ENCODE measurements at regions not wholly inside any gene's neighbourhood (a gene's known extent, or its start where the extent isn't known, plus 50 kb on each side); places are given as distances from the start of the nearest gene placed in this dataset.
A peak's percentile ranks its signal among the peaks of the same experiment; 100 is the strongest.

DNA sequence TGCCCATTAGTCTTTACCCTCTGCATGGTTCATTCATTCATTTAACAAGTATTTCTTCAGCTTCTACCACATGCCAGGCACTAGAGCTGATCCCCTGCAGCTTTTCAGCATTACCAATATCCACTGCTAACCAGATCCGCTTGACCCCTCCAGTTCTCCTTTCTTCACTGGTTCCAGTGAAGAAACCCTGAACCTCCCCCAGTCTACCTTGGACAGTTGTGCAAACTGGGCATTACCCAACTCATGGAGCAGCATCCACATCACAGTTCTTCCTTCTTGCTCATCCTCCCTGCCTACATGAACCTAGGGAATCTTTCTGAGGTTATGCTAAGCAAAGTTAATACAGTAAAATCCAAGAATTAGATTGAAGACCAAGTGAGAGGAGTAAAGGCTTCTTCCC is 78.7 kb upstream of the SERP2 start:
- DNase-seq (ENCODE audit: low read depth in 2 of 2): no peak
- H3K4me3 ChIP-seq (replicated peaks in 1 of 2; ENCODE audit: low read depth in 2 of 2, low read length in 2 of 2): no peak overlapping the region
- TF ChIP-seq, protein P1, sequence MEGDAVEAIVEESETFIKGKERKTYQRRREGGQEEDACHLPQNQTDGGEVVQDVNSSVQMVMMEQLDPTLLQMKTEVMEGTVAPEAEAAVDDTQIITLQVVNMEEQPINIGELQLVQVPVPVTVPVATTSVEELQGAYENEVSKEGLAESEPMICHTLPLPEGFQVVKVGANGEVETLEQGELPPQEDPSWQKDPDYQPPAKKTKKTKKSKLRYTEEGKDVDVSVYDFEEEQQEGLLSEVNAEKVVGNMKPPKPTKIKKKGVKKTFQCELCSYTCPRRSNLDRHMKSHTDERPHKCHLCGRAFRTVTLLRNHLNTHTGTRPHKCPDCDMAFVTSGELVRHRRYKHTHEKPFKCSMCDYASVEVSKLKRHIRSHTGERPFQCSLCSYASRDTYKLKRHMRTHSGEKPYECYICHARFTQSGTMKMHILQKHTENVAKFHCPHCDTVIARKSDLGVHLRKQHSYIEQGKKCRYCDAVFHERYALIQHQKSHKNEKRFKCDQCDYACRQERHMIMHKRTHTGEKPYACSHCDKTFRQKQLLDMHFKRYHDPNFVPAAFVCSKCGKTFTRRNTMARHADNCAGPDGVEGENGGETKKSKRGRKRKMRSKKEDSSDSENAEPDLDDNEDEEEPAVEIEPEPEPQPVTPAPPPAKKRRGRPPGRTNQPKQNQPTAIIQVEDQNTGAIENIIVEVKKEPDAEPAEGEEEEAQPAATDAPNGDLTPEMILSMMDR (IDR thresholded peaks at IDR 0.05; ENCODE audit: low read depth, low read length): no peak

DNA sequence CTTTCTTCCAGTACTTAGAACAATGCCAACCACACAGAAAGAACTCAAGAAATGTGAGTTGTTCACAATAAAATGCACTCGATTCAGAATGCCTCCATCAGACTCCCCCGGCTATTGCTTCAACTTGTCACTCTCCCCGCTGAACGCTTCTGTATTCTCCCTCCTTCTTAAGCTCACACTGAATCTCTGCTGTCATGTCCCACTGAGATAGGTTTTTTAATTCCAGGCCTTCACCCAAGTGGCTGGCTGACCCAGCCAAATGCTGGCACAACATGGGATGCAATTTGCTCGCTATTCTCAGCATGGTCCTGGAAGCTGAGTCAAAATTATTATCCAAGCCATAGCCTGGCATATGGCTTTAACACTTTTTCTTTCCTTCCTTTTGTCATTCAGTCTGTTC is 76.8 kb upstream of the SERP2 start:
- no peak for DNase-seq (ENCODE audit: low read depth in 2 of 2)
- TF ChIP-seq, protein P1 (IDR thresholded peaks at IDR 0.05; ENCODE audit: low read depth, low read length): no peak
- H3K4me3 ChIP-seq (replicated peaks in 1 of 2; ENCODE audit: low read depth in 2 of 2, low read length in 2 of 2): no peak overlapping the region

DNA sequence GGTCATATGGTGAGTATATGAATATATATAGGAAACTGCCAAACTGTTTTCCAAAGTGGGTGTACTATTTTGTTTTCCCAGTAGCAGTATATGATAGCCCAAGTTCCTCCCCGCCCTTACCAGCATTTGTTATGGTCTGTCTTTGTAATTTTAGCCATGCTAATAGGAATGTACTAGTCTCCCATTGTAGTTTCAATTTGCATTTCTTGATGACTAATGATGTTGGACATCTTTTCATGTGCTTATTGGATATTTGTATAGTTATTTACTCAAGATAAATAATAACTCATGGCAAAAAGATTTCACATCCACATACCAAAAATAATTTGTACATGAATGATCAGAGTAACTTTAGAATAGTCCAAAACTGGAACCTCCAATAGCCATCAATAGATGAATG is 75.3 kb upstream of the SERP2 start:
- no peak overlapping the region for H3K4me3 ChIP-seq (replicated peaks in 1 of 2; ENCODE audit: low read depth in 2 of 2, low read length in 2 of 2)
- TF ChIP-seq, protein P1 (IDR thresholded peaks at IDR 0.05; ENCODE audit: low read depth, low read length): no peak
- DNase-seq (ENCODE audit: low read depth in 2 of 2): peak in 1 of 2 donors; percentile 78

DNA sequence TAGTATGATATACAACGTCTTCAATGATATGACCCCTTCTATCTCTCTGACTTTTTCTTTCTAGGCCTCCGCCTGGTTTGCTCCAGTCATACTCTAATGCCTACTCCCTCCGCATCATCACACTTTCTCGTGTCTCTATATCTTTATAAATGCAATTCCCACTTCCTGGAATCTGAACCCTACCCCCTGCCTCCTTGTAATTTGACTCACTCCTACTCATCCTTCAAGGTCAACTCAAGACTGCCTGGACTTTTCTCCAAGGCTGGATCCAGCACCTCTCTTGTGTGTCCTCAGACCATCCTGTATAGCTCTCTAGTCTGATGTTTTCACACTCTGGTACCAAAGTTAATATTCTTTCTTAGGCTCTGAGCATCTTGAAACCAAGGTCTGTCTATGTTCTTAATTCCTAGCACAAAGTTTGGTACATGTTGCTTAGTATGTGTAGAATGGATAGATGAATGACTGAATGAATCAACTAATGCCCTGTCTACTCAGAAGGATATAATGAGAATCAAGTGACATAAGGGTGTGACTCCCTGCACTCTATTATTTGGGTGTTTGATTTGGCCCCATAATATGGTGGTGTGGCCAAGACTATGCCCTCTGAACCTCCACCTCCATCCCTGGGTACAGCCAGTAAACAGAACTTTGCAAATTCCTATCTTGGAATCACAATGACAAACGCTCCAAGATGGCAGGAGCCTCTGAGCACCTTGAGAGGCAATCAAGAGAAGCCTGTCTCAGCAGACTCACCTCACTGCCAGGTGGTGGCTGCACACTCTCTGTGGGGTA is 74.3 kb upstream of the SERP2 start:
- TF ChIP-seq, protein P1 (IDR thresholded peaks at IDR 0.05; ENCODE audit: low read depth, low read length): no peak
- DNase-seq (ENCODE audit: low read depth in 2 of 2): no peak
- H3K4me3 ChIP-seq (replicated peaks in 1 of 2; ENCODE audit: low read depth in 2 of 2, low read length in 2 of 2): no peak overlapping the region

DNA sequence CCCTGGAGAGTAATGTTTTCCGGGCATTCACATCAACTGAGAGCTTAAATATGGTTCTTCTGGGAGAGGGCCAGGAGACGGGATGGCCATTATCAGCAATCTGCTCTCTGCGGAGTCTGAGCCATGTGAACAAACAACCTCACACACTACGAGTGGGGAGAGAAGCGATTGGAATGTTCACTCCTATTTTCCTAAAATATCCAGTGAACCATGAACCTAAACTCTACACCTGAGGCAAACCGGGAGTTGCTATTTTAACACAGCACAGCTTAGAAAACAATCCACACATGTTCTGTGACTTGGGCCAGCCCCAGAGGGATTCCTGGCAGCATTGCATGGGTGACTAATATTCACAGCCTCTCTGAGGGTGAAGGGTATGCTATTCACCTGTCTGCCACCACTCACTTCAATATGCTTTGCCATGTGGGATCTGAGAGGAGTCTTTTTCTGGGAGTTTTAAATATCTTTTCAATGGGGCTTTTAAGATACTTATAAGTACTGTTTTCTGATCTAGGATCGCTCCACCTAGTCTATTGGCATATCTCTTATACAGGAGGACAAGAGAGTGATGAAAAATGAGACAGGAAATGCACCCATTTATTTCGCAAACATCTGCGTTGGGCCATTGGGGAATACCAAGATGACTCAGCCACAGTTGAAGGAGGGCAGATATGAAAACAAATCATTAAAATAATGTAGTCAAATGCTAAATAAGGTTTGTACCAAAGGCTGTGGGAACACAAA is 72.6 kb upstream of the SERP2 start:
- TF ChIP-seq, protein P1 (IDR thresholded peaks at IDR 0.05; ENCODE audit: low read depth, low read length): no peak
- peak; percentile 83 to 90 for DNase-seq (ENCODE audit: low read depth in 2 of 2)
- H3K4me3 ChIP-seq (replicated peaks in 1 of 2; ENCODE audit: low read depth in 2 of 2, low read length in 2 of 2): no peak overlapping the region

DNA sequence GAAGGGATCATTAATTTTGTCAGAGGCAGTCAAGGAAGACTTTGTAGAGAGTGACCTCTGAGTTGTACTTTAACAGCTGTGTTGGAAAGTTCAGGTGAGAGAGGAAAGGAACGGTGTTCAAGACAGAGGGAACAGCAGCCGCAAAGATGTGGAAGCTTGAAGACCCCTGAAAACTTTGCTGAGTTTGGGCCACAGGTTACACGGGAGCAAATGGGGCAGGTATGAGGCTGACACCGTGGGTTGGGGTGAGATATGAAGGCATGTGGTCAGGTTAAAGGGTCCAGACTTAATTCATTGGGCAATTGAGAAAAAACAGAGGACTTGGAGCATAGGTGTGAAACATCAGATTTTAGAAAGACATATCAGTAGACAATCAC is 72.0 kb upstream of the SERP2 start:
- no peak overlapping the region for H3K4me3 ChIP-seq (replicated peaks in 1 of 2; ENCODE audit: low read depth in 2 of 2, low read length in 2 of 2)
- DNase-seq (ENCODE audit: low read depth in 2 of 2): no peak
- TF ChIP-seq, protein P1 (IDR thresholded peaks at IDR 0.05; ENCODE audit: low read depth, low read length): no peak

All from cardiac fibroblast (primary cell).